GM23338 (cell line): ENCODE measurements at regions not wholly inside any gene's neighbourhood (a gene's known extent, or its start where the extent isn't known, plus 50 kb on each side); places are given as distances from the start of the nearest gene placed in this dataset.

Source experiments
- ATAC-seq: fragments of 200-7000 bp; cut with Tn5 transposase; 3 replicates; pipeline ENCODE4 v1.9.1; 2020
- DNase-seq: peaks from one replicate; pipeline ENCODE4 v3.0.0-alpha.2; 2015; ENCODE audit warnings: low spot score
- H2AFZ ChIP-seq: fragments of 200-600 bp; sonication (generic); 2 replicates; pipeline ENCODE4 v1.8.0; 2016; ENCODE audit warnings: antibody characterized with exemption, mild to moderate bottlenecking, moderate library complexity
- H3F3A ChIP-seq: fragments of 200-600 bp; sonication (generic); replicated peaks from 2 replicates; pipeline ENCODE4 v1.8.0; 2017; ENCODE audit warnings: antibody characterized with exemption, mixed run types, low read depth
- H3K27ac ChIP-seq: fragments of 200-600 bp; sonication (generic); 2 replicates; pipeline ENCODE4 v1.6.1; 2016; ENCODE audit warnings: low read depth
- H3K27me3 ChIP-seq: fragments of 200-600 bp; sonication (generic); 2 replicates; pipeline ENCODE4 v1.8.0; 2016; ENCODE audit warnings: mild to moderate bottlenecking, mixed run types, moderate library complexity; ENCODE audit not compliant: insufficient read depth
- H3K36me3 ChIP-seq: fragments of 200-600 bp; sonication (generic); 2 replicates; pipeline ENCODE4 v1.8.0; 2016; ENCODE audit warnings: mild to moderate bottlenecking; ENCODE audit not compliant: insufficient read depth
- H3K4me1 ChIP-seq: fragments of 200-600 bp; sonication (generic); 2 replicates; pipeline ENCODE4 v1.8.0; 2016; ENCODE audit warnings: mild to moderate bottlenecking, moderate library complexity; ENCODE audit not compliant: insufficient read depth
- H3K4me2 ChIP-seq: fragments of 200-600 bp; sonication (generic); 2 replicates; pipeline ENCODE4 v1.7.1; 2017; ENCODE audit warnings: mixed run types
- H3K4me3 ChIP-seq: fragments of 200-600 bp; sonication (generic); 2 replicates; pipeline ENCODE4 v1.6.1; 2016; ENCODE audit warnings: mixed run types
- H3K79me2 ChIP-seq: fragments of 200-600 bp; sonication (generic); replicated peaks from 2 replicates; pipeline ENCODE4 v1.8.0; 2017; ENCODE audit warnings: mild to moderate bottlenecking; ENCODE audit not compliant: insufficient read depth
- H3K9me2 ChIP-seq: fragments of 200-600 bp; sonication (generic); 2 replicates; pipeline ENCODE4 v1.8.0; 2017; ENCODE audit not compliant: insufficient read depth
- H4K20me1 ChIP-seq: fragments of 200-600 bp; sonication (generic); replicated peaks from 2 replicates; pipeline ENCODE4 v1.8.0; 2017; ENCODE audit warnings: mild to moderate bottlenecking; ENCODE audit not compliant: insufficient read depth
- H3K27ac Mint-ChIP-seq: 2 replicates; pipeline ENCODE4 v1.8.0; 2020; ENCODE audit warnings: inconsistent platforms, mild to moderate bottlenecking, moderate library complexity, mixed read lengths
- H3K27me3 Mint-ChIP-seq: 3 replicates; pipeline ENCODE4 v1.8.0; 2022; ENCODE audit warnings: low read depth, mild to moderate bottlenecking, moderate library complexity, mixed read lengths, inconsistent platforms; ENCODE audit not compliant: insufficient read depth, poor library complexity
- H3K36me3 Mint-ChIP-seq: 3 replicates; pipeline ENCODE4 v1.8.0; 2021; ENCODE audit warnings: low read depth, mild to moderate bottlenecking, inconsistent platforms, moderate library complexity, mixed read lengths
- H3K4me1 Mint-ChIP-seq: 3 replicates; pipeline ENCODE4 v1.8.0; 2020; ENCODE audit warnings: mild to moderate bottlenecking, inconsistent platforms, mixed read lengths
- H3K4me3 Mint-ChIP-seq: 3 replicates; pipeline ENCODE4 v1.8.0; 2021; ENCODE audit warnings: moderate library complexity, mild to moderate bottlenecking, inconsistent platforms, mixed read lengths
- H3K9me3 Mint-ChIP-seq: 3 replicates; pipeline ENCODE4 v1.8.0; 2020; ENCODE audit warnings: moderate library complexity, mild to moderate bottlenecking, inconsistent platforms, mixed read lengths
- CREB1 ChIP-seq: fragments of 250-450 bp; sonication (Bioruptor Pico); IDR thresholded peaks from 2 replicates; pipeline ENCODE4 v1.5.0; 2020; ENCODE audit warnings: low read depth, mild to moderate bottlenecking, moderate library complexity
- EZH2 ChIP-seq: fragments of 200-600 bp; sonication (generic); IDR thresholded peaks from one replicate; pipeline ENCODE4 v1.8.0; 2017; ENCODE audit warnings: antibody characterized with exemption, mild to moderate bottlenecking, low read depth; ENCODE audit not compliant: unreplicated experiment
- EZH2phosphoT487 ChIP-seq: fragments of 200-600 bp; sonication (generic); IDR thresholded peaks from one replicate; pipeline ENCODE4 v1.8.1; 2018; ENCODE audit warnings: antibody characterized with exemption; ENCODE audit not compliant: unreplicated experiment
- NANOG ChIP-seq: IDR thresholded peaks from 2 replicates; pipeline ENCODE4 v1.6.1; 2016; ENCODE audit warnings: antibody characterized with exemption, borderline replicate concordance
- STAT1 ChIP-seq: IDR thresholded peaks from one replicate; pipeline ENCODE4 v1.6.1; 2016; ENCODE audit warnings: antibody characterized with exemption; ENCODE audit not compliant: unreplicated experiment
- ZNF331 ChIP-seq: fragments of 250-450 bp; sonication (Bioruptor Pico); IDR thresholded peaks from 2 replicates; pipeline ENCODE4 v1.5.0; 2020; ENCODE audit warnings: low read depth, mild to moderate bottlenecking, moderate library complexity
- TF ChIP-seq, protein P1 (sequence below): fragments of 250-450 bp; sonication (Bioruptor Pico); IDR thresholded peaks from 2 replicates; pipeline ENCODE4 v1.5.0; 2020; ENCODE audit warnings: mild to moderate bottlenecking, moderate library complexity
- TF ChIP-seq, protein P2 (sequence below), 2 experiments: fragments of 200-600 bp in 1 of 2; sonication (generic) in 1 of 2; conservative IDR thresholded peaks; 2 replicates each; pipeline versions ENCODE4 v1.5.1 to v1.6.1; 2016 to 2017; ENCODE audit warnings: antibody characterized with exemption in 2 of 2, low read depth in 2 of 2, mild to moderate bottlenecking in 2 of 2, moderate library complexity in 1 of 2

DNA sequence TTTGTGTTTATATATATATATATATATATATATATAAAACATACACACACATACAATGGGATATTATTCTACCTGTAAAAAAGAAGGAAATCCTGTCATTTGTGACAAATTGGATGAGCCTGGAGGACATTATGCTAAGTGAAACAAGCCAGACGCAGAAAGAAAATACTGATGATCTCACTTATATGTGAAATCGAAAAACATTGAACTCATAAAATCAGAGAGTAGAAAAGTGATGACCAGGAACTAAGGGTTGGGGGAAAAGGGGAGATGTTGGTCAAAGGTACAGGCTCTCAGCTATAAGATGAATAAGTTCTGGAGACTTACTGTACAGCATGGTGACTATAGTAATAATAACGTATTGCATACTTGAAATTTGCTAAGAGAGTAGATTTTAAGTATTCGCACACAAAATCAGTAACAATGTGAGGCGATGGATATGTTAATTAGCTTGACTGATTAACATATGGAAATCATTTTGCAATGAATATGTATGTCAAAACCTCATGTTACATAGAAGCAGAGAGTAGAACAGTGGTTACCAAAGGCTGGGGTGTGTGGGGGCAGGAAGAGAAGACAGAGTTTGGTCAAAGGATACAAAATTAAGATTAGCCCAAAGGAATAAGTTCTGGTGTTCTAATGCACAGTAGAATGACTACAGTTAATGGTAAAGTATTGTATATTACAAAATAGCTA, 92.3 kb upstream of the PHACTR1 start (continued):
- TF ChIP-seq, protein P1, sequence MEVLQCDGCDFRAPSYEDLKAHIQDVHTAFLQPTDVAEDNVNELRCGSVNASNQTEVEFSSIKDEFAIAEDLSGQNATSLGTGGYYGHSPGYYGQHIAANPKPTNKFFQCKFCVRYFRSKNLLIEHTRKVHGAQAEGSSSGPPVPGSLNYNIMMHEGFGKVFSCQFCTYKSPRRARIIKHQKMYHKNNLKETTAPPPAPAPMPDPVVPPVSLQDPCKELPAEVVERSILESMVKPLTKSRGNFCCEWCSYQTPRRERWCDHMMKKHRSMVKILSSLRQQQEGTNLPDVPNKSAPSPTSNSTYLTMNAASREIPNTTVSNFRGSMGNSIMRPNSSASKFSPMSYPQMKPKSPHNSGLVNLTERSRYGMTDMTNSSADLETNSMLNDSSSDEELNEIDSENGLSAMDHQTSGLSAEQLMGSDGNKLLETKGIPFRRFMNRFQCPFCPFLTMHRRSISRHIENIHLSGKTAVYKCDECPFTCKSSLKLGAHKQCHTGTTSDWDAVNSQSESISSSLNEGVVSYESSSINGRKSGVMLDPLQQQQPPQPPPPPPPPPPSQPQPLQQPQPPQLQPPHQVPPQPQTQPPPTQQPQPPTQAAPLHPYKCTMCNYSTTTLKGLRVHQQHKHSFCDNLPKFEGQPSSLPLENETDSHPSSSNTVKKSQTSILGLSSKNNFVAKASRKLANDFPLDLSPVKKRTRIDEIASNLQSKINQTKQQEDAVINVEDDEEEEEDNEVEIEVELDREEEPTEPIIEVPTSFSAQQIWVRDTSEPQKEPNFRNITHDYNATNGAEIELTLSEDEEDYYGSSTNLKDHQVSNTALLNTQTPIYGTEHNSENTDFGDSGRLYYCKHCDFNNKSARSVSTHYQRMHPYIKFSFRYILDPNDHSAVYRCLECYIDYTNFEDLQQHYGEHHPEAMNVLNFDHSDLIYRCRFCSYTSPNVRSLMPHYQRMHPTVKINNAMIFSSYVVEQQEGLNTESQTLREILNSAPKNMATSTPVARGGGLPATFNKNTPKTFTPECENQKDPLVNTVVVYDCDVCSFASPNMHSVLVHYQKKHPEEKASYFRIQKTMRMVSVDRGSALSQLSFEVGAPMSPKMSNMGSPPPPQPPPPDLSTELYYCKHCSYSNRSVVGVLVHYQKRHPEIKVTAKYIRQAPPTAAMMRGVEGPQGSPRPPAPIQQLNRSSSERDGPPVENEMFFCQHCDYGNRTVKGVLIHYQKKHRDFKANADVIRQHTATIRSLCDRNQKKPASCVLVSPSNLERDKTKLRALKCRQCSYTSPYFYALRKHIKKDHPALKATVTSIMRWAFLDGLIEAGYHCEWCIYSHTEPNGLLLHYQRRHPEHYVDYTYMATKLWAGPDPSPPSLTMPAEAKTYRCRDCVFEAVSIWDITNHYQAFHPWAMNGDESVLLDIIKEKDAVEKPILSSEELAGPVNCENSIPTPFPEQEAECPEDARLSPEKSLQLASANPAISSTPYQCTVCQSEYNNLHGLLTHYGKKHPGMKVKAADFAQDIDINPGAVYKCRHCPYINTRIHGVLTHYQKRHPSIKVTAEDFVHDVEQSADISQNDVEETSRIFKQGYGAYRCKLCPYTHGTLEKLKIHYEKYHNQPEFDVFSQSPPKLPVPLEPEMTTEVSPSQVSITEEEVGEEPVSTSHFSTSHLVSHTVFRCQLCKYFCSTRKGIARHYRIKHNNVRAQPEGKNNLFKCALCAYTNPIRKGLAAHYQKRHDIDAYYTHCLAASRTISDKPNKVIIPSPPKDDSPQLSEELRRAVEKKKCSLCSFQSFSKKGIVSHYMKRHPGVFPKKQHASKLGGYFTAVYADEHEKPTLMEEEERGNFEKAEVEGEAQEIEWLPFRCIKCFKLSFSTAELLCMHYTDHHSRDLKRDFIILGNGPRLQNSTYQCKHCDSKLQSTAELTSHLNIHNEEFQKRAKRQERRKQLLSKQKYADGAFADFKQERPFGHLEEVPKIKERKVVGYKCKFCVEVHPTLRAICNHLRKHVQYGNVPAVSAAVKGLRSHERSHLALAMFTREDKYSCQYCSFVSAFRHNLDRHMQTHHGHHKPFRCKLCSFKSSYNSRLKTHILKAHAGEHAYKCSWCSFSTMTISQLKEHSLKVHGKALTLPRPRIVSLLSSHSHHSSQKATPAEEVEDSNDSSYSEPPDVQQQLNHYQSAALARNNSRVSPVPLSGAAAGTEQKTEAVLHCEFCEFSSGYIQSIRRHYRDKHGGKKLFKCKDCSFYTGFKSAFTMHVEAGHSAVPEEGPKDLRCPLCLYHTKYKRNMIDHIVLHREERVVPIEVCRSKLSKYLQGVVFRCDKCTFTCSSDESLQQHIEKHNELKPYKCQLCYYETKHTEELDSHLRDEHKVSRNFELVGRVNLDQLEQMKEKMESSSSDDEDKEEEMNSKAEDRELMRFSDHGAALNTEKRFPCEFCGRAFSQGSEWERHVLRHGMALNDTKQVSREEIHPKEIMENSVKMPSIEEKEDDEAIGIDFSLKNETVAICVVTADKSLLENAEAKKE (CRISPR knock-in tag) = no peak
- no peak for TF ChIP-seq ZNF331 (CRISPR knock-in tag)
- TF ChIP-seq CREB1 (CRISPR knock-in tag) = no peak
- TF ChIP-seq NANOG = no peak
- TF ChIP-seq, protein P2, sequence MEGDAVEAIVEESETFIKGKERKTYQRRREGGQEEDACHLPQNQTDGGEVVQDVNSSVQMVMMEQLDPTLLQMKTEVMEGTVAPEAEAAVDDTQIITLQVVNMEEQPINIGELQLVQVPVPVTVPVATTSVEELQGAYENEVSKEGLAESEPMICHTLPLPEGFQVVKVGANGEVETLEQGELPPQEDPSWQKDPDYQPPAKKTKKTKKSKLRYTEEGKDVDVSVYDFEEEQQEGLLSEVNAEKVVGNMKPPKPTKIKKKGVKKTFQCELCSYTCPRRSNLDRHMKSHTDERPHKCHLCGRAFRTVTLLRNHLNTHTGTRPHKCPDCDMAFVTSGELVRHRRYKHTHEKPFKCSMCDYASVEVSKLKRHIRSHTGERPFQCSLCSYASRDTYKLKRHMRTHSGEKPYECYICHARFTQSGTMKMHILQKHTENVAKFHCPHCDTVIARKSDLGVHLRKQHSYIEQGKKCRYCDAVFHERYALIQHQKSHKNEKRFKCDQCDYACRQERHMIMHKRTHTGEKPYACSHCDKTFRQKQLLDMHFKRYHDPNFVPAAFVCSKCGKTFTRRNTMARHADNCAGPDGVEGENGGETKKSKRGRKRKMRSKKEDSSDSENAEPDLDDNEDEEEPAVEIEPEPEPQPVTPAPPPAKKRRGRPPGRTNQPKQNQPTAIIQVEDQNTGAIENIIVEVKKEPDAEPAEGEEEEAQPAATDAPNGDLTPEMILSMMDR (conservative IDR thresholded peaks at IDR 0.05; ENCODE audit: low read depth in 2 of 2) = no peak
- no peak for TF ChIP-seq EZH2
- no peak for TF ChIP-seq EZH2phosphoT487

- H3K27me3 Mint-ChIP-seq = peaks cover 2% of the 10 kb centered on the region
- no peak for DNase-seq
These were observed 89.5 kb upstream of the PHACTR1 start for GRCh38 chr6:12627053-12627452.

More at GRCh38 chr6:12627053-12627452, 89.5 kb upstream of the PHACTR1 start:
- Mint-ChIP-seq H3K4me1 (peaks cover 7% of the 10 kb centered on the region; the same call in 2 of the 3 replicates), H3K4me3 (no peak overlapping the region), H3K36me3 (no peaks in the 10 kb centered on the region), H3K9me3 (no peaks in the 10 kb centered on the region), H3K27ac (no peak overlapping the region)
- H3K27me3 ChIP-seq = no peaks in the 10 kb centered on the region
- H3K4me1 ChIP-seq = no peaks in the 10 kb centered on the region
- ATAC-seq = no peak
- H3K79me2 ChIP-seq = no peaks in the 10 kb centered on the region
- no peak overlapping the region for H3K27ac ChIP-seq
- no peak overlapping the region for H3K4me3 ChIP-seq
- TF ChIP-seq NANOG (no peak), CREB1 (CRISPR knock-in tag) (no peak), STAT1 (no peak), EZH2phosphoT487 (no peak)
- H2AFZ ChIP-seq = no peak overlapping the region
- no peaks in the 10 kb centered on the region for H3K9me2 ChIP-seq
- no peaks in the 10 kb centered on the region for H4K20me1 ChIP-seq
- H3K36me3 ChIP-seq = no peaks in the 10 kb centered on the region
- no peaks in the 10 kb centered on the region for H3F3A ChIP-seq
- H3K4me2 ChIP-seq = no peak overlapping the region
